Body of pancreas (tissue), 4 donors: ENCODE measurements at regions not wholly inside any gene's neighbourhood (a gene's known extent, or its start where the extent isn't known, plus 50 kb on each side); places are given as distances from the start of the nearest gene placed in this dataset.

Experiments
- POLR2A ChIP-seq, 3 donors: fragments of 450-650 bp; IDR thresholded peaks; one replicate each; pipeline ENCODE4 v1.6.1; 2016; ENCODE audit warnings: antibody characterized with exemption in 3 of 3, mild to moderate bottlenecking in 2 of 3
- TF ChIP-seq, protein P1 (sequence below), 7 experiments: fragments of 450-650 bp in 4 of 7; fragments of 200-600 bp in 3 of 7; sonication (generic) in 3 of 7; IDR thresholded peaks; one replicate each; pipeline ENCODE4 v1.5.1; 2016 to 2019; ENCODE audit warnings: antibody characterized with exemption in 7 of 7

DNA sequence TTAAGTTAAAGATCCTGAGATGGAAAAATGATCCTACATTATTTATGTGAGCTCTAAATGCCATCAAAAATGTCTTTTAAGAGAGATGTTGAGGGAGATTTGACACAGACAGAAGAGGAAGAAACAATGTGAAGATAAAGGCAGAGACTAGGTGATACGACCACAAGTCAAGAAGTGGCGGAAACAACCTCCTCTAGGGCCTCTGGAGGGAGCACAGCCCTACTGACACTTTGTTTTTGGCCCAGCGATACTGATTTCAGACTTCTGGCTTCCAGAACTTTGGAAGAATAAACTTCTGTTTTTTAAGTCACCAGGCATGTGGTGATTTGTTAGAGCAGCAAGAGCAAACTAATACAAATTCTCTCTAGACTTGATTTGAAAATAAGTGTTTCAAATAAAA lies 1216.1 kb downstream of the FSTL5 start:
- TF ChIP-seq, protein P1, sequence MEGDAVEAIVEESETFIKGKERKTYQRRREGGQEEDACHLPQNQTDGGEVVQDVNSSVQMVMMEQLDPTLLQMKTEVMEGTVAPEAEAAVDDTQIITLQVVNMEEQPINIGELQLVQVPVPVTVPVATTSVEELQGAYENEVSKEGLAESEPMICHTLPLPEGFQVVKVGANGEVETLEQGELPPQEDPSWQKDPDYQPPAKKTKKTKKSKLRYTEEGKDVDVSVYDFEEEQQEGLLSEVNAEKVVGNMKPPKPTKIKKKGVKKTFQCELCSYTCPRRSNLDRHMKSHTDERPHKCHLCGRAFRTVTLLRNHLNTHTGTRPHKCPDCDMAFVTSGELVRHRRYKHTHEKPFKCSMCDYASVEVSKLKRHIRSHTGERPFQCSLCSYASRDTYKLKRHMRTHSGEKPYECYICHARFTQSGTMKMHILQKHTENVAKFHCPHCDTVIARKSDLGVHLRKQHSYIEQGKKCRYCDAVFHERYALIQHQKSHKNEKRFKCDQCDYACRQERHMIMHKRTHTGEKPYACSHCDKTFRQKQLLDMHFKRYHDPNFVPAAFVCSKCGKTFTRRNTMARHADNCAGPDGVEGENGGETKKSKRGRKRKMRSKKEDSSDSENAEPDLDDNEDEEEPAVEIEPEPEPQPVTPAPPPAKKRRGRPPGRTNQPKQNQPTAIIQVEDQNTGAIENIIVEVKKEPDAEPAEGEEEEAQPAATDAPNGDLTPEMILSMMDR (IDR thresholded peaks at IDR 0.05): no peak
- TF ChIP-seq POLR2A (IDR thresholded peaks at IDR 0.05): no peak
